PC-3 (cell line): ENCODE measurements at regions not wholly inside any gene's neighbourhood (a gene's known extent, or its start where the extent isn't known, plus 50 kb on each side); places are given as distances from the start of the nearest gene placed in this dataset.

Experiments used
- ATAC-seq: fragments of 200-7000 bp; cut with Tn5 transposase; 2 replicates; pipeline ENCODE4 v1.9.1; 2020; ENCODE audit warnings: mild to moderate bottlenecking, moderate library complexity
- BruUV-seq: library from RNA; stranded (reverse); fragments of 400-500 nt; replicated peaks from 2 replicates; lab custom pipeline; 2021; lab: Mats Ljungman, UMichigan
- CTCF ChIA-PET: fragments of 300-600 bp; sonication (Branson Sonifier 250); formaldehyde crosslinking; loops from one replicate; lab custom pipeline; 2022; ENCODE audit warnings: antibody characterized with exemption; lab: Charles Lee
- POLR2A ChIA-PET: fragments of 300-600 bp; sonication (Branson Sonifier 250); formaldehyde crosslinking; loops from one replicate; lab custom pipeline; 2022; ENCODE audit warnings: antibody characterized with exemption; ENCODE audit not compliant: unreplicated experiment; lab: Charles Lee
- DNase-seq: peaks from one replicate; pipeline ENCODE4 v3.0.0-alpha.2; 2015
- H2AFZ ChIP-seq: fragments of 300-600 bp; sonication (generic); 2 replicates; pipeline ENCODE4 v1.6.0; 2016; ENCODE audit warnings: antibody characterized with exemption, low read length
- H3F3A ChIP-seq: fragments of 300-600 bp; sonication (generic); one replicate; pipeline ENCODE4 v1.6.0; 2017; ENCODE audit warnings: antibody characterized with exemption, low read length, control low read depth, mild to moderate bottlenecking; ENCODE audit not compliant: unreplicated experiment
- H3K27ac ChIP-seq: fragments of 300-600 bp; sonication (generic); 2 replicates; pipeline ENCODE4 v1.5.1; 2016; ENCODE audit warnings: mild to moderate bottlenecking, low read length
- H3K27me3 ChIP-seq: fragments of 300-600 bp; sonication (generic); 2 replicates; pipeline ENCODE4 v1.6.1; 2016; ENCODE audit warnings: low read length, mixed read lengths
- H3K36me3 ChIP-seq: fragments of 300-600 bp; sonication (generic); 2 replicates; pipeline ENCODE4 v1.6.1; 2016; ENCODE audit warnings: low read depth, mixed run types, low read length, mixed read lengths
- H3K4me1 ChIP-seq: fragments of 300-600 bp; sonication (generic); 2 replicates; pipeline ENCODE4 v1.5.1; 2016; ENCODE audit warnings: low read length; ENCODE audit not compliant: insufficient read depth
- H3K4me2 ChIP-seq: fragments of 300-600 bp; sonication (generic); 2 replicates; pipeline ENCODE4 v1.6.0; 2016; ENCODE audit warnings: low read length
- H3K4me3 ChIP-seq: fragments of 300-600 bp; sonication (generic); 2 replicates; pipeline ENCODE4 v1.5.1; 2016; ENCODE audit warnings: mild to moderate bottlenecking, low read length, mixed read lengths
- H3K79me2 ChIP-seq: fragments of 300-600 bp; sonication (generic); 2 replicates; pipeline ENCODE4 v1.6.1; 2017; ENCODE audit warnings: low read length, mixed read lengths
- H3K9ac ChIP-seq: fragments of 300-600 bp; sonication (generic); 2 replicates; pipeline ENCODE4 v1.6.0; 2016; ENCODE audit warnings: mild to moderate bottlenecking, low read length
- H3K9me2 ChIP-seq: fragments of 300-600 bp; sonication (generic); replicated peaks from 2 replicates; pipeline ENCODE4 v1.6.1; 2016; ENCODE audit warnings: mixed run types, low read length, mixed read lengths
- H3K9me3 ChIP-seq: fragments of 300-600 bp; sonication (generic); 2 replicates; pipeline ENCODE4 v1.6.1; 2016; ENCODE audit warnings: low read length, mixed read lengths
- H4K20me1 ChIP-seq: fragments of 300-600 bp; sonication (generic); 2 replicates; pipeline ENCODE4 v1.6.1; 2016; ENCODE audit warnings: low read length, mixed read lengths
- CTCF ChIP-seq: fragments of 300-600 bp; sonication (generic); conservative IDR thresholded peaks from 2 replicates; pipeline ENCODE4 v1.5.1; 2017; ENCODE audit warnings: antibody characterized with exemption, low read depth, mild to moderate bottlenecking, low read length
- EZH2 ChIP-seq: fragments of 300-600 bp; sonication (generic); IDR thresholded peaks from one replicate; pipeline ENCODE4 v1.6.1; 2017; ENCODE audit warnings: antibody characterized with exemption, mild to moderate bottlenecking, low read length; ENCODE audit not compliant: unreplicated experiment
- EZH2phosphoT487 ChIP-seq: fragments of 300-600 bp; sonication (generic); IDR thresholded peaks from 2 replicates; pipeline ENCODE4 v1.6.1; 2018; ENCODE audit warnings: mild to moderate bottlenecking, antibody characterized with exemption, low read length, borderline replicate concordance
- intact Hi-C: fragments of 100-400 bp; cut with micrococcal nuclease; formaldehyde crosslinking; loops from 2 replicates; pipeline ENCODE4 v1.9.0; 2023

GRCh38 chr7:13032084-13032483 is 344.7 kb downstream of the ARL4A start:
- Histone ChIP-seq H3F3A (no peaks in the 10 kb centered on the region), H3K4me3 (no peak overlapping the region)
- POLR2A ChIA-PET = no interaction called here

GRCh38 chr7:13032576-13032975 is 345.1 kb downstream of the ARL4A start:
- Histone ChIP-seq H3K9me2 (no peaks in the 10 kb centered on the region), H3K9me3 (no peaks in the 10 kb centered on the region), H3K79me2 (no peaks in the 10 kb centered on the region), H4K20me1 (no peaks in the 10 kb centered on the region), H2AFZ (no peak overlapping the region), H3K4me2 (no peak overlapping the region), H3K27ac (no peak overlapping the region), H3F3A (no peaks in the 10 kb centered on the region), H3K4me1 (peaks cover 17% of the 10 kb centered on the region), H3K27me3 (no peaks in the 10 kb centered on the region), H3K36me3 (no peaks in the 10 kb centered on the region), H3K4me3 (no peak overlapping the region), H3K9ac (no peak overlapping the region)
- ATAC-seq = no peak
- no peak for DNase-seq
- BruUV-seq = no TSS peak
- TF ChIP-seq EZH2phosphoT487 = no peak
- TF ChIP-seq EZH2 = no peak
- no peak for TF ChIP-seq CTCF
- POLR2A ChIA-PET = no interaction called here
- CTCF ChIA-PET = no interaction called here
- intact Hi-C loops = no loop called here

More at GRCh38 chr7:13032084-13032483, 344.7 kb downstream of the ARL4A start:
- CTCF ChIA-PET = interaction anchor here (1.1 kb wide), 1 partner anchor 43 kb away, joined by 4 read pairs; no protein-coding TSS in a partner anchor
- Histone ChIP-seq H3K79me2 (no peaks in the 10 kb centered on the region), H3K9me3 (no peaks in the 10 kb centered on the region), H3K27me3 (no peaks in the 10 kb centered on the region), H2AFZ (no peak overlapping the region), H3K4me2 (no peak overlapping the region), H3K9ac (no peak overlapping the region), H3K36me3 (no peaks in the 10 kb centered on the region), H4K20me1 (no peaks in the 10 kb centered on the region), H3K27ac (no peak overlapping the region), H3K4me1 (peaks cover 17% of the 10 kb centered on the region), H3K9me2 (no peaks in the 10 kb centered on the region)
- DNase-seq (no peak), ATAC-seq (no peak)
- intact Hi-C loops = no loop called here
- TF ChIP-seq CTCF (no peak), EZH2 (no peak), EZH2phosphoT487 (no peak)
- BruUV-seq = no TSS peak

- POLR2A ChIA-PET = no interaction called here
- Histone ChIP-seq H3K27me3 (no peaks in the 10 kb centered on the region), H3K9ac (no peak overlapping the region), H3K9me2 (no peaks in the 10 kb centered on the region), H2AFZ (no peak overlapping the region), H3K9me3 (no peaks in the 10 kb centered on the region), H3K36me3 (no peaks in the 10 kb centered on the region), H3K4me1 (peaks cover 17% of the 10 kb centered on the region), H3K27ac (no peak overlapping the region), H3F3A (no peaks in the 10 kb centered on the region), H3K4me2 (no peak overlapping the region), H3K79me2 (no peaks in the 10 kb centered on the region), H3K4me3 (no peak overlapping the region), H4K20me1 (no peaks in the 10 kb centered on the region)
- intact Hi-C loops = no loop called here
- TF ChIP-seq EZH2 = no peak
- no peak for TF ChIP-seq EZH2phosphoT487
- no peak for TF ChIP-seq CTCF
- CTCF ChIA-PET = no interaction called here
- BruUV-seq = no TSS peak
- no peak for DNase-seq
- ATAC-seq = no peak
Measured at GRCh38 chr7:13034693-13035092, 347.3 kb downstream of the ARL4A start.
